H9 (cell line): ENCODE measurements at regions not wholly inside any gene's neighbourhood (a gene's known extent, or its start where the extent isn't known, plus 50 kb on each side); places are given as distances from the start of the nearest gene placed in this dataset.

ENCODE experiments used
- DNase-seq: peaks from one replicate; pipeline ENCODE4 v3.0.0-alpha.2; 2017
- H2AFZ ChIP-seq: one replicate; pipeline ENCODE4 v1.6.1; 2013; ENCODE audit warnings: mild to moderate bottlenecking, low read length, control low read depth, moderate library complexity
- H2AK5ac ChIP-seq: 2 replicates; pipeline ENCODE4 v1.6.1; 2013; ENCODE audit warnings: low read length, control low read depth, mixed read lengths; ENCODE audit not compliant: insufficient read length
- H2BK120ac ChIP-seq: one replicate; pipeline ENCODE4 v1.6.1; 2013; ENCODE audit warnings: low read depth, mild to moderate bottlenecking, low read length, control low read depth, inconsistent platforms; ENCODE audit not compliant: poor library complexity, severe bottlenecking
- H2BK12ac ChIP-seq: 2 replicates; pipeline ENCODE4 v1.6.1; 2013; ENCODE audit warnings: low read length, control low read depth, mixed read lengths, low read depth; ENCODE audit not compliant: insufficient read length
- H2BK15ac ChIP-seq: 2 replicates; pipeline ENCODE4 v1.6.1; 2013; ENCODE audit warnings: low read depth, low read length, control low read depth
- H2BK20ac ChIP-seq: one replicate; pipeline ENCODE4 v1.6.1; 2013; ENCODE audit warnings: low read depth, mild to moderate bottlenecking, low read length, control low read depth, inconsistent platforms; ENCODE audit not compliant: poor library complexity, severe bottlenecking
- H2BK5ac ChIP-seq: 2 replicates; pipeline ENCODE4 v1.6.1; 2013; ENCODE audit warnings: low read length, control low read depth, mixed read lengths; ENCODE audit not compliant: insufficient read length
- H3K14ac ChIP-seq: 2 replicates; pipeline ENCODE4 v1.6.1; 2013; ENCODE audit warnings: low read length, control low read depth; ENCODE audit not compliant: insufficient read depth
- H3K18ac ChIP-seq: 2 replicates; pipeline ENCODE4 v1.6.1; 2013; ENCODE audit warnings: low read depth, mild to moderate bottlenecking, mixed read lengths, low read length, control low read depth; ENCODE audit not compliant: insufficient read length
- H3K23ac ChIP-seq: 2 replicates; pipeline ENCODE4 v1.6.1; 2013; ENCODE audit warnings: low read length, control low read depth, mixed read lengths, low read depth; ENCODE audit not compliant: insufficient read length
- H3K23me2 ChIP-seq: 2 replicates; pipeline ENCODE4 v1.6.1; 2013; ENCODE audit warnings: low read depth, mild to moderate bottlenecking, mixed read lengths, low read length, control low read depth; ENCODE audit not compliant: insufficient read length, poor library complexity, severe bottlenecking
- H3K27ac ChIP-seq: 2 replicates; pipeline ENCODE4 v1.5.1; 2013; ENCODE audit warnings: low read length, control low read depth, mixed read lengths, low read depth; ENCODE audit not compliant: insufficient read length
- H3K27me3 ChIP-seq: 2 replicates; pipeline ENCODE4 v1.6.1; 2013; ENCODE audit warnings: low read length, control low read depth, inconsistent platforms; ENCODE audit not compliant: insufficient read depth
- H3K4ac ChIP-seq: 2 replicates; pipeline ENCODE4 v1.6.1; 2013; ENCODE audit warnings: low read depth, mild to moderate bottlenecking, control low read depth, inconsistent platforms, low read length, moderate library complexity
- H3K4me1 ChIP-seq: 2 replicates; pipeline ENCODE4 v1.6.1; 2013; ENCODE audit warnings: low read length, control low read depth, inconsistent platforms; ENCODE audit not compliant: insufficient read depth
- H3K4me2 ChIP-seq: 2 replicates; pipeline ENCODE4 v1.6.1; 2013; ENCODE audit warnings: low read length, control low read depth, mixed read lengths; ENCODE audit not compliant: insufficient read length, insufficient read depth
- H3K56ac ChIP-seq: 2 replicates; pipeline ENCODE4 v1.6.1; 2013; ENCODE audit warnings: low read depth, mild to moderate bottlenecking, mixed read lengths, low read length, control low read depth; ENCODE audit not compliant: insufficient read length
- H3K79me1 ChIP-seq: 2 replicates; pipeline ENCODE4 v1.6.1; 2013; ENCODE audit warnings: low read depth, mild to moderate bottlenecking, moderate library complexity, low read length, control low read depth, inconsistent platforms; ENCODE audit not compliant: insufficient read depth, poor library complexity, severe bottlenecking
- H3K79me2 ChIP-seq: 2 replicates; pipeline ENCODE4 v1.6.1; 2013; ENCODE audit warnings: low read length, control low read depth, inconsistent platforms; ENCODE audit not compliant: insufficient read depth
- H3K9ac ChIP-seq: 2 replicates; pipeline ENCODE4 v1.6.1; 2013; ENCODE audit warnings: low read length, control low read depth, mixed read lengths; ENCODE audit not compliant: insufficient read length; ENCODE audit errors: extremely low read depth
- H3K9me3 ChIP-seq: one replicate; pipeline ENCODE4 v1.6.1; 2013; ENCODE audit warnings: low read depth, low read length, inconsistent platforms; ENCODE audit not compliant: control insufficient read depth
- H3T11ph ChIP-seq: one replicate; pipeline ENCODE4 v1.6.1; 2013; ENCODE audit warnings: mild to moderate bottlenecking, low read length, control low read depth, inconsistent platforms
- H4K20me1 ChIP-seq: one replicate; pipeline ENCODE4 v1.6.1; 2013; ENCODE audit not compliant: control insufficient read depth, insufficient read length, insufficient read depth
- H4K5ac ChIP-seq: 2 replicates; pipeline ENCODE4 v1.6.1; 2013; ENCODE audit warnings: low read depth, mild to moderate bottlenecking, mixed read lengths, low read length, control low read depth; ENCODE audit not compliant: insufficient read length
- H4K8ac ChIP-seq: replicated peaks from 2 replicates; pipeline ENCODE4 v1.6.1; 2013; ENCODE audit warnings: low read length, control low read depth, mixed read lengths, low read depth; ENCODE audit not compliant: insufficient read length
- H4K91ac ChIP-seq: 2 replicates; pipeline ENCODE4 v1.6.1; 2013; ENCODE audit warnings: low read depth, mild to moderate bottlenecking, moderate library complexity, mixed read lengths, low read length, control low read depth; ENCODE audit not compliant: insufficient read length
- H3K27ac Mint-ChIP-seq, 3 experiments: 2 replicates in 2 of 3; 3 replicates in 1 of 3; pipeline ENCODE4 v1.8.0; 2020 to 2021; ENCODE audit warnings: mixed read lengths in 3 of 3, mild to moderate bottlenecking in 1 of 3, moderate library complexity in 1 of 3
- H3K27me3 Mint-ChIP-seq: 2 replicates; pipeline ENCODE4 v1.8.0; 2021; ENCODE audit warnings: low read depth, mild to moderate bottlenecking, moderate library complexity, mixed read lengths
- H3K36me3 Mint-ChIP-seq, 3 experiments: 2 replicates in 2 of 3; 3 replicates in 1 of 3; pipeline ENCODE4 v1.8.0; 2020 to 2021; ENCODE audit warnings: low read depth in 3 of 3, mixed read lengths in 3 of 3; ENCODE audit not compliant: insufficient read depth in 1 of 3
- H3K4me1 Mint-ChIP-seq, 2 experiments: 2 replicates each; pipeline ENCODE4 v1.8.0; 2020; ENCODE audit warnings: mixed read lengths in 2 of 2
- H3K4me3 Mint-ChIP-seq, 2 experiments: 2 replicates in 1 of 2; 3 replicates in 1 of 2; pipeline ENCODE4 v1.8.0; 2020 to 2021; ENCODE audit warnings: mild to moderate bottlenecking in 2 of 2, mixed read lengths in 2 of 2, moderate library complexity in 1 of 2
- H3K9me3 Mint-ChIP-seq, 2 experiments: 2 replicates in 1 of 2; 3 replicates in 1 of 2; pipeline ENCODE4 v1.8.0; 2020; ENCODE audit warnings: mild to moderate bottlenecking in 2 of 2, mixed read lengths in 2 of 2, moderate library complexity in 1 of 2
- CTCF ChIP-seq: fragments of 200-600 bp; sonication (generic); conservative IDR thresholded peaks from 3 replicates; pipeline ENCODE4 v1.8.0; 2021; ENCODE audit warnings: antibody characterized with exemption, mild to moderate bottlenecking
- WGBS: extraction: QIAGEN DNeasy Blood & Tissue Kit; methylation state at CpG from one replicate; pipeline ENCODE4 v1.1.7; 2013; ENCODE audit warnings: missing lambda C conversion rate, low lambda C conversion rate, mixed read lengths; ENCODE audit not compliant: insufficient read length; ENCODE audit errors: extremely low coverage; 5-methylcytosine and 5-hydroxymethylcytosine counted together

GRCh38 chr5:167530548-167530947 is 760.9 kb upstream of the WWC1 start:
- no peaks in the 10 kb centered on the region for H3K9me3 ChIP-seq
- H3K23me2 ChIP-seq = no peaks in the 10 kb centered on the region
- no peak overlapping the region for H3K27ac ChIP-seq
- no peak overlapping the region for H2BK5ac ChIP-seq
- H3K4me2 ChIP-seq = no peak overlapping the region
- no peak overlapping the region for H3K4ac ChIP-seq
- H3K79me2 ChIP-seq = no peaks in the 10 kb centered on the region
- no peaks in the 10 kb centered on the region for H3K27me3 ChIP-seq
- no peak for TF ChIP-seq CTCF
- no peak overlapping the region for H4K8ac ChIP-seq
- peaks cover 0 to 1% (median 0%) of the 10 kb centered on the region in 3 experiments; a peak in 2 of 7 replicates for H3K36me3 Mint-ChIP-seq
- no peak for DNase-seq
- no peaks in the 10 kb centered on the region for H3K4me1 ChIP-seq
- no peaks in the 10 kb centered on the region for H4K20me1 ChIP-seq
- peaks cover 22 to 23% of the 10 kb centered on the region in 2 experiments for H3K4me1 Mint-ChIP-seq
- no peaks in the 10 kb centered on the region for H3K79me1 ChIP-seq
- H4K5ac ChIP-seq = no peak overlapping the region
- no peak overlapping the region for H3K9ac ChIP-seq
- no CpG with 5 or more reads among the region's 13 CpGs for WGBS
- H4K91ac ChIP-seq = no peak overlapping the region
- H3K14ac ChIP-seq = no peak overlapping the region
- H2AFZ ChIP-seq = peak overlapping the region; percentile 56
- H3K23ac ChIP-seq = no peak overlapping the region
- H3T11ph ChIP-seq = no peak overlapping the region
- H3K18ac ChIP-seq = no peak overlapping the region
- H3K27ac Mint-ChIP-seq = no peak overlapping the region
- H2BK15ac ChIP-seq = no peak overlapping the region
- no peak overlapping the region for H2AK5ac ChIP-seq
- no peak overlapping the region for H3K56ac ChIP-seq
- no peak overlapping the region for H2BK120ac ChIP-seq
- no peaks in the 10 kb centered on the region for H3K9me3 Mint-ChIP-seq
- peaks cover 3% of the 10 kb centered on the region; the same call in 1 of the 2 replicates for H3K27me3 Mint-ChIP-seq
- H2BK20ac ChIP-seq = no peak overlapping the region
- H3K4me3 Mint-ChIP-seq = no peak overlapping the region
- H2BK12ac ChIP-seq = no peak overlapping the region
